OCI-LY1 (cell line): ENCODE measurements at regions not wholly inside any gene's neighbourhood (a gene's known extent, or its start where the extent isn't known, plus 50 kb on each side); places are given as distances from the start of the nearest gene placed in this dataset.

Experiments used
- H2AFZ ChIP-seq: fragments of 200-600 bp; sonication (generic), shearing (Covaris generic); 2 replicates; pipeline ENCODE4 v1.6.0; 2014; ENCODE audit warnings: antibody characterized with exemption, mild to moderate bottlenecking, low read length
- H3F3A ChIP-seq: fragments of 200-600 bp; sonication (generic), shearing (Covaris generic); 2 replicates; pipeline ENCODE4 v1.6.0; 2014; ENCODE audit warnings: mild to moderate bottlenecking, antibody characterized with exemption, low read length, moderate library complexity; ENCODE audit not compliant: insufficient read depth
- H3K27ac ChIP-seq: fragments of 200-600 bp; sonication (generic); 2 replicates; pipeline ENCODE4 v1.5.1; 2014; ENCODE audit warnings: low read length, mixed run types, mild to moderate bottlenecking, low read depth; ENCODE audit not compliant: poor library complexity, severe bottlenecking
- H3K27me3 ChIP-seq: fragments of 200-600 bp; sonication (generic); 2 replicates; pipeline ENCODE4 v1.6.0; 2014; ENCODE audit warnings: antibody characterized with exemption, mild to moderate bottlenecking, low read length, moderate library complexity; ENCODE audit not compliant: insufficient read depth
- H3K36me3 ChIP-seq: fragments of 200-600 bp; sonication (generic); 2 replicates; pipeline ENCODE4 v1.6.1; 2014; ENCODE audit warnings: mild to moderate bottlenecking, antibody characterized with exemption, low read length, moderate library complexity, mixed read lengths; ENCODE audit not compliant: insufficient read depth
- H3K4me1 ChIP-seq: fragments of 200-600 bp; sonication (generic); 2 replicates; pipeline ENCODE4 v1.5.1; 2014; ENCODE audit warnings: mild to moderate bottlenecking, low read length, moderate library complexity; ENCODE audit not compliant: insufficient read depth, severe bottlenecking
- H3K4me2 ChIP-seq: fragments of 200-600 bp; sonication (generic), shearing (Covaris generic); 2 replicates; pipeline ENCODE4 v1.6.1; 2014; ENCODE audit warnings: low read length
- H3K4me3 ChIP-seq: fragments of 200-600 bp; sonication (generic); 2 replicates; pipeline ENCODE4 v1.5.1; 2014; ENCODE audit warnings: low read length, low read depth, mild to moderate bottlenecking, mixed read lengths; ENCODE audit not compliant: poor library complexity, severe bottlenecking
- H3K79me2 ChIP-seq: fragments of 200-600 bp; shearing (Covaris generic); 2 replicates; pipeline ENCODE4 v1.6.1; 2016; ENCODE audit warnings: mixed run types, low read length, mixed read lengths; ENCODE audit not compliant: insufficient read depth
- H3K9ac ChIP-seq: fragments of 200-600 bp; sonication (generic), shearing (Covaris generic); 2 replicates; pipeline ENCODE4 v1.6.1; 2014; ENCODE audit warnings: mild to moderate bottlenecking, low read length, mixed read lengths
- H3K9me2 ChIP-seq: fragments of 200-600 bp; sonication (generic), shearing (Covaris generic); 2 replicates; pipeline ENCODE4 v1.6.1; 2014; ENCODE audit warnings: low read depth, mild to moderate bottlenecking, low read length, mixed read lengths
- H3K9me3 ChIP-seq: fragments of 200-600 bp; shearing (Covaris generic); 2 replicates; pipeline ENCODE4 v1.6.1; 2014; ENCODE audit warnings: low read length, mixed read lengths
- H4K20me1 ChIP-seq: fragments of 200-600 bp; sonication (generic), shearing (Covaris generic); 2 replicates; pipeline ENCODE4 v1.6.0; 2016; ENCODE audit warnings: mild to moderate bottlenecking, low read length; ENCODE audit not compliant: insufficient read depth
- EZH2 ChIP-seq: fragments of 200-600 bp; sonication (generic), shearing (Covaris generic); IDR thresholded peaks from 2 replicates; pipeline ENCODE4 v1.8.0; 2017; ENCODE audit warnings: borderline replicate concordance, mixed run types, mild to moderate bottlenecking, antibody characterized with exemption, low read length, moderate library complexity, mixed read lengths
- TF ChIP-seq, protein P1 (sequence below): fragments of 200-600 bp; sonication (generic), shearing (Covaris generic); IDR thresholded peaks from 2 replicates; pipeline ENCODE4 v1.5.1; 2017; ENCODE audit warnings: mild to moderate bottlenecking, antibody characterized with exemption, low read length, moderate library complexity, mixed read lengths

DNA sequence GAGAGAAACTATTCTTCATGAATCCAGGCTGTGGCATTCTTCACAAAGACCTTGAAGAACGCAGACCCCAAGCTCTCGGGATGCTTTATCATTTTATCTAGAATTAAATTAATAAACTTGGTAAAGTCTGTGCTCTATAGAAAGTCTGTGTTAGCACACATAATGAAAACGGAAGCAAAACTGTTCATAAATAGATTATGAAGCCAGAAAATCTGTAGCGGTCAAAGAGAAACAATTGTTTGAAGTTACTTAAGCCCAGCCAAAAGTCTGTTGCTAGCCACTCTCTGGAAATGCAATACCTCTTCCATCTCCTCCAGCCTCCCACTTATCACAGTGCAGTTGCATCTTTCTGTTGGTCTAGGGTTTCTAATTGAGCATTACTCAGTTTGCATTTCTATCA lies 375.9 kb downstream of the KIF4B start:
- no peaks in the 10 kb centered on the region for H3K79me2 ChIP-seq
- H3K4me2 ChIP-seq = no peak overlapping the region
- no peaks in the 10 kb centered on the region for H3K36me3 ChIP-seq
- no peaks in the 10 kb centered on the region for H3K9me2 ChIP-seq
- no peaks in the 10 kb centered on the region for H3K4me1 ChIP-seq
- H3K4me3 ChIP-seq = no peak overlapping the region
- no peak overlapping the region for H3K9ac ChIP-seq
- TF ChIP-seq EZH2 = no peak
- TF ChIP-seq, protein P1, sequence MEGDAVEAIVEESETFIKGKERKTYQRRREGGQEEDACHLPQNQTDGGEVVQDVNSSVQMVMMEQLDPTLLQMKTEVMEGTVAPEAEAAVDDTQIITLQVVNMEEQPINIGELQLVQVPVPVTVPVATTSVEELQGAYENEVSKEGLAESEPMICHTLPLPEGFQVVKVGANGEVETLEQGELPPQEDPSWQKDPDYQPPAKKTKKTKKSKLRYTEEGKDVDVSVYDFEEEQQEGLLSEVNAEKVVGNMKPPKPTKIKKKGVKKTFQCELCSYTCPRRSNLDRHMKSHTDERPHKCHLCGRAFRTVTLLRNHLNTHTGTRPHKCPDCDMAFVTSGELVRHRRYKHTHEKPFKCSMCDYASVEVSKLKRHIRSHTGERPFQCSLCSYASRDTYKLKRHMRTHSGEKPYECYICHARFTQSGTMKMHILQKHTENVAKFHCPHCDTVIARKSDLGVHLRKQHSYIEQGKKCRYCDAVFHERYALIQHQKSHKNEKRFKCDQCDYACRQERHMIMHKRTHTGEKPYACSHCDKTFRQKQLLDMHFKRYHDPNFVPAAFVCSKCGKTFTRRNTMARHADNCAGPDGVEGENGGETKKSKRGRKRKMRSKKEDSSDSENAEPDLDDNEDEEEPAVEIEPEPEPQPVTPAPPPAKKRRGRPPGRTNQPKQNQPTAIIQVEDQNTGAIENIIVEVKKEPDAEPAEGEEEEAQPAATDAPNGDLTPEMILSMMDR = no peak
- H4K20me1 ChIP-seq = no peaks in the 10 kb centered on the region
- H3K27me3 ChIP-seq = no peaks in the 10 kb centered on the region
- H2AFZ ChIP-seq = no peak overlapping the region
- H3K27ac ChIP-seq = no peak overlapping the region
- no peaks in the 10 kb centered on the region for H3K9me3 ChIP-seq
- H3F3A ChIP-seq = no peaks in the 10 kb centered on the region

DNA sequence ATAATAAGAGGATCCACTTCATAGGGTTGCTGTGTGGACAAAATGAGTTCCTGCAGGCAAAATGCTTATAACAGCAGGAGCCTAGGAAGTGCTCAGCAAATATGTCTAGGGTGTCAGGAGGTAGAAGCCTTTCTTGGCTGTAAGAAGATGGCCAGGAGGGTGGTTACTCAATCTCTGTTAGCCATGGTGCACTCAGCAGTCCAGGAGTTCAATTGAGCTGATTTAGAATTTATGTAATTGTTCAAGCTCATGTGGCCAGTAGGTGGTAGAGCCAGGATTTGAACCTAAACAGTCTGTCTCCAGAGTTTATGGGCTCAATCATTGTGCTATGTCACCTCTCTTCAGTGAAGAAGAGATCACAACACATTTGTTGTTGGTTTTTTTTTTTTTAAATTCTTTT lies 381.2 kb downstream of the KIF4B start:
- Histone ChIP-seq H3K4me1 (no peaks in the 10 kb centered on the region), H2AFZ (no peak overlapping the region), H3K27me3 (no peaks in the 10 kb centered on the region), H3K36me3 (no peaks in the 10 kb centered on the region), H3K27ac (no peak overlapping the region), H3K4me3 (no peak overlapping the region), H3K4me2 (no peak overlapping the region), H3K9me3 (no peaks in the 10 kb centered on the region), H3F3A (no peaks in the 10 kb centered on the region), H4K20me1 (no peaks in the 10 kb centered on the region), H3K9me2 (no peaks in the 10 kb centered on the region), H3K79me2 (no peaks in the 10 kb centered on the region), H3K9ac (no peak overlapping the region)
- TF ChIP-seq, protein P1 = no peak
- TF ChIP-seq EZH2 = no peak

DNA sequence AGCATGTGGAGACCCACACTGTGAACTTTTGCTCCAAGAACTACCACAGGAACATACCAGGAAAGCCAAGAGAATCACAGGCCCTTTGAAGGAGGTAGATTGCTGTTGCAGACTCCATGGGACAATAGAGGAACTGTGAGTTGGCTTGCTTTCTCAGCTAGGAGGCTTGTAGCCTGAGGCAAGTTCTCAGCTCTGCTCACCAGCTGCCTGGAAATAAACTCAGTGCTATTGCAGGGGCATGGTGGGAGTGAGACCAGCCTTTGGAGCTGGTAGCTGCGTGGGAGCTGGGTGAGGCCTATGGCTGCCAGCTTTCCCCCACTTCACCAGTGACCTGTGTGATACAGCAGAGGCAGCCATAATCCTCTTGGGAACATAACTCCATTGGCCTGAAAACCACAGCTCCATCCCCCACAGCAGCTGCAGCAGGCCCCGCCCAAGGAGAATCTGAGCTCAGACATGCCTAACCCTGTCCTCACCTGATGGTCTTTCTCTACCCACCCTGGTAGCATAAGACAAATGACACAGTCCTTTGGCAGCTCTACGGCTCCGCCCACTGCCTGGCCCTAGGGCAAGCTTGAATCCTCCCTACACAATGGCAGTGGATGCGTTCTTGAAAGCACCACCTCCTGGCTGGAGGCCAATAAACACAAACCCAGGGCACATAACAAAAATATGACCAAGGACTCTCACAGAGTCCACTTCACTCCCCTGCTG lies 389.5 kb downstream of the KIF4B start:
- Histone ChIP-seq H3K9ac (no peak overlapping the region), H3K36me3 (no peaks in the 10 kb centered on the region), H3K9me3 (no peaks in the 10 kb centered on the region), H3K27me3 (no peaks in the 10 kb centered on the region), H3K27ac (no peak overlapping the region), H4K20me1 (no peaks in the 10 kb centered on the region), H2AFZ (no peak overlapping the region), H3K4me1 (no peaks in the 10 kb centered on the region), H3K79me2 (no peaks in the 10 kb centered on the region), H3F3A (no peaks in the 10 kb centered on the region), H3K9me2 (no peaks in the 10 kb centered on the region), H3K4me2 (no peak overlapping the region), H3K4me3 (no peak overlapping the region)
- TF ChIP-seq EZH2 = no peak
- TF ChIP-seq, protein P1 = no peak
